Esophagus muscularis mucosa (tissue), 4 donors: ENCODE measurements at regions not wholly inside any gene's neighbourhood (a gene's known extent, or its start where the extent isn't known, plus 50 kb on each side); places are given as distances from the start of the nearest gene placed in this dataset.

ENCODE experiments used
- DNase-seq: peaks from one replicate; pipeline ENCODE4 v3.0.0-alpha.2; 2017; ENCODE audit errors: extremely low spot score
- H3K27ac ChIP-seq, 4 donors: fragments of 200-600 bp; sonication (generic); replicated peaks in 1 of 4; 1 replicate in 3 of 4; 2 replicates in 1 of 4; pipeline ENCODE4 v1.5.1; 2016 to 2019; ENCODE audit warnings: mild to moderate bottlenecking in 1 of 4
- H3K27me3 ChIP-seq, 4 donors: fragments of 200-600 bp; sonication (generic); one replicate each; pipeline versions ENCODE4 v1.5.1 to v1.6.0; 2016 to 2019
- H3K36me3 ChIP-seq, 4 donors: fragments of 200-600 bp; sonication (generic); one replicate each; pipeline ENCODE4 v1.5.1; 2016 to 2019
- H3K4me1 ChIP-seq, 4 donors: fragments of 200-600 bp; sonication (generic); one replicate each; pipeline ENCODE4 v1.5.1; 2016 to 2019
- H3K4me3 ChIP-seq, 4 donors: fragments of 200-600 bp; sonication (generic); 1 replicate in 2 of 4; 2 replicates in 2 of 4; pipeline ENCODE4 v1.5.1; 2016 to 2019; ENCODE audit warnings: mild to moderate bottlenecking in 4 of 4, moderate library complexity in 1 of 4
- H3K9me3 ChIP-seq, 4 donors: fragments of 200-600 bp; sonication (generic); 1 replicate in 3 of 4; 2 replicates in 1 of 4; pipeline ENCODE4 v1.5.1; 2016 to 2019
- EP300 ChIP-seq: sonication (generic); formaldehyde crosslinking; IDR thresholded peaks from one replicate; pipeline ENCODE4 v1.6.1; 2017; ENCODE audit warnings: antibody characterized with exemption
- POLR2A ChIP-seq: fragments of 450-650 bp; IDR thresholded peaks from one replicate; pipeline ENCODE4 v1.6.1; 2017; ENCODE audit warnings: antibody characterized with exemption, moderate library complexity, mild to moderate bottlenecking, low read depth
- POLR2AphosphoS5 ChIP-seq, 2 donors: sonication (generic); formaldehyde crosslinking; IDR thresholded peaks; one replicate each; pipeline ENCODE4 v1.6.1; 2017; ENCODE audit warnings: antibody characterized with exemption in 2 of 2
- WGBS: methylation state at CpG from one replicate; pipeline ENCODE4 v1.1.5; 2018; 5-methylcytosine and 5-hydroxymethylcytosine counted together
- intact Hi-C: fragments of 100-400 bp; cut with DNase I; formaldehyde crosslinking; loops from one replicate; pipeline ENCODE4 v1.15.1; 2023
- TF ChIP-seq, protein P1 (sequence below), 3 experiments: fragments of 200-600 bp in 2 of 3; fragments of 450-650 bp in 1 of 3; sonication (generic) in 2 of 3; IDR thresholded peaks; one replicate each; pipeline ENCODE4 v1.5.1; 2017 to 2019; ENCODE audit warnings: antibody characterized with exemption in 3 of 3, mild to moderate bottlenecking in 2 of 3, moderate library complexity in 1 of 3

- no peak overlapping the region for H3K4me3 ChIP-seq
- H3K27me3 ChIP-seq: no peaks in the 10 kb centered on the region
- TF ChIP-seq, protein P1, sequence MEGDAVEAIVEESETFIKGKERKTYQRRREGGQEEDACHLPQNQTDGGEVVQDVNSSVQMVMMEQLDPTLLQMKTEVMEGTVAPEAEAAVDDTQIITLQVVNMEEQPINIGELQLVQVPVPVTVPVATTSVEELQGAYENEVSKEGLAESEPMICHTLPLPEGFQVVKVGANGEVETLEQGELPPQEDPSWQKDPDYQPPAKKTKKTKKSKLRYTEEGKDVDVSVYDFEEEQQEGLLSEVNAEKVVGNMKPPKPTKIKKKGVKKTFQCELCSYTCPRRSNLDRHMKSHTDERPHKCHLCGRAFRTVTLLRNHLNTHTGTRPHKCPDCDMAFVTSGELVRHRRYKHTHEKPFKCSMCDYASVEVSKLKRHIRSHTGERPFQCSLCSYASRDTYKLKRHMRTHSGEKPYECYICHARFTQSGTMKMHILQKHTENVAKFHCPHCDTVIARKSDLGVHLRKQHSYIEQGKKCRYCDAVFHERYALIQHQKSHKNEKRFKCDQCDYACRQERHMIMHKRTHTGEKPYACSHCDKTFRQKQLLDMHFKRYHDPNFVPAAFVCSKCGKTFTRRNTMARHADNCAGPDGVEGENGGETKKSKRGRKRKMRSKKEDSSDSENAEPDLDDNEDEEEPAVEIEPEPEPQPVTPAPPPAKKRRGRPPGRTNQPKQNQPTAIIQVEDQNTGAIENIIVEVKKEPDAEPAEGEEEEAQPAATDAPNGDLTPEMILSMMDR (IDR thresholded peaks at IDR 0.05): no peak
- TF ChIP-seq EP300 (no peak), POLR2A (no peak), POLR2AphosphoS5 (IDR thresholded peaks at IDR 0.05) (no peak)
- peaks cover 0 to 10% (median 7%) of the 10 kb centered on the region in 4 donors for H3K4me1 ChIP-seq
- DNase-seq: no peak
- intact Hi-C loops: no loop called here
- H3K9me3 ChIP-seq: no peaks in the 10 kb centered on the region
- WGBS: 75% methylated on average over 5 of the region's 5 CpGs
- no peaks in the 10 kb centered on the region for H3K36me3 ChIP-seq
- H3K27ac ChIP-seq: no peak overlapping the region
These were observed 719.5 kb upstream of the SLIT2 start for GRCh38 chr4:19531906-19532848.

DNA sequence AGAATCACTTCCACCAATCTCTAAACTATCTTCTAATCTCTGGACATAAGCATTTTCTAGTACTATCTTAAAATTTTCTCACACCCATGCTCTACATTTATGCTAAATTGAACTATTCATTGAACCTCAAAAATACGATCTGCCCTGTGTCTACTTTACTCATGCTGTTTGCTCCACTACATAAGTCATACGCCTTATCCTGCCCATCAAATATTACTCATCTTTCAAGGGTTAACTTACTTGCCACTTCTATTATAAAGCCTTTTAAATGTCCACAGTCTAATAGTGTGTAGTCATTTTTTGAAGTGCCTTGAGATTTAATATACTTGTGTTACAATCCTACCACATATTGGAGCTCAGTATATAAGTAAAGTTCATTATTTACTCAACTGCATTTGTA lies 727.7 kb upstream of the SLIT2 start:
- DNase-seq: no peak
- Histone ChIP-seq H3K36me3 (no peaks in the 10 kb centered on the region), H3K9me3 (no peaks in the 10 kb centered on the region), H3K4me3 (no peak overlapping the region), H3K4me1 (no peaks in the 10 kb centered on the region), H3K27me3 (no peaks in the 10 kb centered on the region), H3K27ac (no peak overlapping the region)
- 91% methylated on average over 2 of the region's 2 CpGs for WGBS
- TF ChIP-seq, protein P1 (IDR thresholded peaks at IDR 0.05): no peak
- TF ChIP-seq EP300 (no peak), POLR2A (no peak), POLR2AphosphoS5 (IDR thresholded peaks at IDR 0.05) (no peak)
- intact Hi-C loops: no loop called here

- H3K9me3 ChIP-seq: no peaks in the 10 kb centered on the region
- no peak for TF ChIP-seq POLR2AphosphoS5 (IDR thresholded peaks at IDR 0.05)
- no peaks in the 10 kb centered on the region for H3K36me3 ChIP-seq
These were observed 728.7 kb upstream of the SLIT2 start for GRCh38 chr4:19522966-19523365.

GRCh38 chr4:19520939-19521520 lies 730.7 kb upstream of the SLIT2 start:
- Histone ChIP-seq H3K36me3 (no peaks in the 10 kb centered on the region), H3K27me3 (no peaks in the 10 kb centered on the region), H3K9me3 (no peaks in the 10 kb centered on the region), H3K4me3 (no peak overlapping the region), H3K4me1 (no peaks in the 10 kb centered on the region), H3K27ac (no peak overlapping the region)
- no peak for DNase-seq
- intact Hi-C loops: no loop called here
- TF ChIP-seq EP300 (no peak), POLR2A (no peak), POLR2AphosphoS5 (IDR thresholded peaks at IDR 0.05) (no peak)
- TF ChIP-seq, protein P1 (IDR thresholded peaks at IDR 0.05): no peak
- 67% methylated on average over 7 of the region's 7 CpGs for WGBS

More at GRCh38 chr4:19522966-19523365, 728.7 kb upstream of the SLIT2 start:
- H3K4me1 ChIP-seq: no peaks in the 10 kb centered on the region
- intact Hi-C loops: no loop called here
- no peak overlapping the region for H3K4me3 ChIP-seq
- DNase-seq: no peak
- H3K27ac ChIP-seq: no peak overlapping the region
- WGBS: 96% methylated on average over 3 of the region's 3 CpGs
- H3K27me3 ChIP-seq: no peaks in the 10 kb centered on the region

- no peak for TF ChIP-seq POLR2AphosphoS5 (IDR thresholded peaks at IDR 0.05)
- TF ChIP-seq, protein P1 (IDR thresholded peaks at IDR 0.05): no peak
- TF ChIP-seq POLR2A: no peak
- no peak for TF ChIP-seq EP300
- Histone ChIP-seq H3K27ac (no peak overlapping the region), H3K27me3 (no peaks in the 10 kb centered on the region), H3K4me3 (no peak overlapping the region), H3K9me3 (no peaks in the 10 kb centered on the region), H3K4me1 (no peaks in the 10 kb centered on the region), H3K36me3 (no peaks in the 10 kb centered on the region)
- intact Hi-C loops: no loop called here
- 85% methylated on average over 1 of the region's 1 CpG for WGBS
- no peak for DNase-seq
These were observed 737.2 kb upstream of the SLIT2 start for GRCh38 chr4:19514276-19515070.
